Left kidney (tissue), 1 donor: ENCODE measurements at regions not wholly inside any gene's neighbourhood (a gene's known extent, or its start where the extent isn't known, plus 50 kb on each side); places are given as distances from the start of the nearest gene placed in this dataset.
"Not testable (repeated sequence)": the region's sequence is repeated elsewhere in the genome, so short reads cannot be mapped to it uniquely, and the experiment has no call there.

Experiments
- DNase-seq: peaks from one replicate; pipeline ENCODE4 v3.0.0-alpha.2; 2013

DNA sequence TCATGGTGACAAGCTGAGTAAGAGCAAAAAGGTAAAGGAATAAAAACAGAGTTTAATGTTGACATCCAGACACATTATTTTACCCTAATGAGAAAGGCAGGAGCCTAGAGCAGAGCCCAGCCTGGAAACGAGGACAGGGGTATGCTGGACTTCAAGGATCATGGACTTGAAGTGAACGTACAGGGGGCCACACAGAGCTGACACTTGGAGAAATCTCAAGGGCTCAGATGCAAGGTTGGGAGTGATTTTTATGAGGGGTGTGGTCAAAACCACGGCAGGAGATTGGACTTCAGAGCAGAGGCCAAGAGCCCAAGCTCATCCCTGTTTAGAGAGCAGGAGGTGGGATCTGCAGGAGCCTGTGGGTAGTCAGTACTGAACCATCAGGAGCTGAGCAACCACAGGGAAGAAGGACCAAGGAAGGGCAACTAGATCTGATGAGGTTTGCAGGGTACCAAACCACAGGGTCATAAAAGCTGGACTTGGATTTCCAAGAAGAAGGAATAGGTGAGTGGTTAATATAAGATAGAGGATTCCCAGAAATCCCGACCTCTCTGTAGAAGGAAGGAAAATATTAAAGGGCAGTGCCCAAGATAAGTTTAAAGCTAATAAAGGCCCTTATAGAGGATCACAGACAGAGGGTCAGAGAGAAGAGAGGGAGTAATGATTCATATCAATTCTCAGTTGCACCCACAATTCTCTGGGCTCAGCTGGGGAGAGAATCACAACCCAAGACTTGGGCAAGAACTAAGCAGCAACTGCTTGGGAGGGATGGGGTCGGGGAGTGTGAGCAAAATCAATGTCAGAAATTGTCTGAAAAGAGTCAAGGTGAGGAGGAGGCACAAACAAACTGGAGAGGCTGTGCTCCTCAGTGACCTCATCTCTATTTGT lies 331.7 kb downstream of the SOX9 start:
- DNase-seq, result no peak

DNA sequence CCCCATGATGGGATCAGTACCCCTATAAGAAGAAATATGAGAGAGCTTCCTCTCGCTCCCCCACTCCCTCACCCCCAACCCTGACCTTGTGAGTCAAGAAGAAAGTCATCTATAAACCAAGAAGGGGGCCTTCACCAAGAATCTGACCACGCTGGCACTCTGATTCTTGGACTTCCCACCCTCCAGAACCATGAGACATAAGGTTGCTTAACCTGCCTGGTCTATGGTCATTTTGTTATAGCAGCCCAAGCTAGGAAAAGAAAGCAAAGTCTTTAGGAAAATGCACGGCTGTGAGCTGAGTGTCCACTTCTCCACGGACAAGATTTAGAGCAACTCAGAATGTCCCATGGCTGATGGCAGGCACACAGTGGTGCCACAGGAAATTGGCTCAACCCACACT lies 333.5 kb downstream of the SOX9 start:
- DNase-seq, result no peak

DNA sequence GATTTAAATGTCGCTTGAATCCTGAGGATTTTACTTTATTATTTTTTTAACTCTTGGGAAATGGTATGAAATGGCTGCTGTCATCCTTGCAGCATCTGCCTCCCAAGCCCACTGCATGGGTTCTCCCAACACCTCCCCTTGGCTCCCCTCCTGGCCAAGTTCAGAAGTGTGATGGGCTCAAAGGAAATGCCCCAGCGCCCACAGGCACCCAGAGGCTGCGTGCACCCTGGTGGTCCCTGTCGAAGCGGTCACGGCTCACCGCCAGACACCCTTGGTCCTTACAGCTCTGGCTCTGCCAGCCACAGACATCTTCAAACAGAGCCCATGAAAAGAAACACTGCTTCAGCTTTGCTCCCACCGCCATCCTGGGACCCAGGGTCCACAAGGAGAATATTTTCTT lies 334.7 kb downstream of the SOX9 start:
- no peak for DNase-seq

DNA sequence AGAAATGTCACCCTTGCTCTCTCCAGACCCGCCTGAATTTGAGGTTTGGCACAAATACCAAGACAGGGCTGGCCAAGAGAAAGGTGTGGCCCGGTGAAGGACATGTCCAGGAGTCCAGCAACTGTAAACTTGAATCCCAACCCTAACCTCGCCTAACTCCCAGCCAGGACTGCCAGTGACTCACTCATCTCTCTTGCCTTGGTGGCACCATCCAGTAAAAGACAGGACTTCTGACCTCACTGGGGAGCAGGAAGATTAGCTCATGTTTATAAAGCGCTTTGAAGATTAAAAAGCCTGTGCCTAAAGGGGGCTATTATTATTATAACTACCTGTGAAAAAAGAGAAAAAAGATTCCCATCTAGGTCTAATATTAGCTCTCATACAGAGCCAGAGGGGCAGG lies 335.3 kb downstream of the SOX9 start:
- no peak for DNase-seq

DNA sequence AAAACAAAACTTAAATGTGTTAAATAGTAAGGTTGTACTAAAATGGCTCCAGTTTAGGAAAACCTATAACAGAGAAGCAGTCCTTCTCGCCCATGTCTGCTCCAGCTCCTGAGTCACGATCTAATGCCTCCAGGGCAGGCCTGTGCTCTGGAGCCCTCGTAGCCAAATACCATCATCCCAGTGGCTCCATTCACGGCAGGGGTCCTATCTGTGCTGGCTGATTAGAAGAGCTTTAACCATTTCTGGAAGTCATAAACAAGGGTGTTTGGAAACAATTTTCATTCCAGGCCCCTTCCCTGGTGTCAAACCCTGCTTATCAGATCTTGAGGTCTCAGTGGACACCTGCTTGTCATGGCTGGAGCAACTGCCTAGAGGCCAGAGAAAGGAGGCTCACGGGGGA lies 336.9 kb downstream of the SOX9 start:
- no peak for DNase-seq

DNA sequence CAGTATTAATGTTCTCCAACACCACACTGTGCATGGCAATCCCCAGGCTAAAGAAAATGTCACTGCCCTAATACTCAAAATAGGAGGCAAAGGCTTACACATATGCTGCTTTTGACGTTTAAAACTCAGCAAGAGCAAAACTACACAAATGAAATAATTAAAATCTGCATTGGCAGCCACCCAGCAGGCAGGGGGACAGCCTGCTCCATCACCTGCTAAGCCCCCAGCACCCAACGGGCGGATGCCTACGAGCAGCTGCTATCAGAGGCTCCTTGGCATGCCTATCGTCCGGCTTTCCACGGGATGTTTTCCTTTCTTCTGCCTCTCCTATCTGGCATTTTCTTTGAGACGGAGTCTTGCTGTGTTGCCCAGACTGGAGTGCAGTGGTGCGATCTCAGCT lies 337.5 kb downstream of the SOX9 start:
- DNase-seq, result no peak

DNA sequence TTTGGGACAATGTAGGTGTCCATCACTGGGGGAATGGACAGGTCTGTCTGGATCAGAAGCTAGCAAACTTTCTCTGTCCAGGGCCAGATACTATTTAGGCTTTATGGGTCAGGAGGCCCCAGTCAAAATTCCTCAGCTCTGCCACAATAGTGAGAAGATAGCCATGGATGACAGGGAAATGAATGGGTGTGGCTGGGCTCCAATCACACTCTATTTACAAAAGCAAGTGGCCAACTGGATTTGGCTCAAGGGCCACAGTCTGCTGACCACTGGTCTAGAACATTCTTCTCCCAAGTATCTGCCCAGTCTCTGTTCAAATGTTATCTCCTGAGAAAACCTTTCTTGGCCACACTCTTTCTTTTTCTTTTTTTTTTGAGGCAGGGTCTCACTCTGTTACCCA lies 339.9 kb downstream of the SOX9 start:
- DNase-seq, result no peak

DNA sequence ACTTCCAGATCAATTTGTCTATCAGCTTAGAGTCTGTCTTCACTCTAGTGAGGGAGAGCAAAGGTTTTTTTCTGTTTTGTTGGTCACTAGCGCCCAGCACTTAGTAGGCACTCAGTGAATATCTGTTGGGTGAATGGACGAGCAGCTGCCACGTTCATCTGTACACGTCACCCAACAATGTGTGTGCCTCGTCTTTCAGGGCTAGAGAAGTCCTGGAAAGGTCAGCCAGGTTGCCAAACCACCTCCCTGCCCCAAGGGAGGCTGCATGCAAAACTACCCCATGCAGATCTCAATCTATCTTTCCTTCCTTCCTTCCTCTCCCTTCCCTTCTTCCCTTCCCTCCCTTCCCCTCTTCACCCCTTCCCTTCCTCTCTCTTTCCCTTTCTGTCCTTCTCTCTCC lies 340.9 kb downstream of the SOX9 start:
- no peak for DNase-seq

DNA sequence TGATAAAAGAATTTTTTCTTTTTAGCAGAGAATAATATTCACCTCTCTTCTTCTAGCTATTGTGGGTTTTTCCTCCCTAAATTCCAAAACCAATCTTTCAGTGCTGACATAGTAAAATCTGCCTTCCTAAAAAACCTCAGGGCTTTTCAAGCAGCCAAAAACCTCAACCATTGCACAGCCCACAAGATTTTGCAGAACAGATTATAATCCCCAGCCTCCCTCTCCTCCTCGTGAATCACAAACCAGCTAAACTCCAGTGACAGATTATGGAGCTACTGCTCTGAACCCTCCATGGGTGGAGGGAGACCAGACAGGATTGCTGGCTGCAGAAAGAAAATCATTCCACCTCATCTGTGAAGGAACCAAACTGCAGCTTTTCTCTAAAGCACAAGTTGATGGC lies 341.6 kb downstream of the SOX9 start:
- DNase-seq, result no peak

DNA sequence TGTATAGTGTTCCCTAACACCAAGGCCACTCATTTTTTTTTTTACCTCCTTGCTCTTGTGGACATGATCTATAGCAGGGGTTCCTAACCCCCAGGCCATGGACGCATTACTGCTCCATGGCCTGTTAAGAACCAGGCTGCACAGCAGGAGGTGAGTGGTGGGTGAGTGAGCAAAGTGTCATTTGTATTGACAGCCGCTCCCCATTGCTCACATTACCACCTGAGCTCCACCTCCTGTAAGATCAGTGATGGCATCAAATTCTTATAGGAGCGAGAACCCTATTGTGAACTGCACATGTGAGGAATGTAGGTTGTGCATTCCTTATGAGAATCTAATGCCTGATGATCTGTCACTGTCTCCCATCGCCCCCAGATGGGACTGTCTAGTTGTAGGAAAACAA lies 342.0 kb downstream of the SOX9 start:
- DNase-seq, result no peak

DNA sequence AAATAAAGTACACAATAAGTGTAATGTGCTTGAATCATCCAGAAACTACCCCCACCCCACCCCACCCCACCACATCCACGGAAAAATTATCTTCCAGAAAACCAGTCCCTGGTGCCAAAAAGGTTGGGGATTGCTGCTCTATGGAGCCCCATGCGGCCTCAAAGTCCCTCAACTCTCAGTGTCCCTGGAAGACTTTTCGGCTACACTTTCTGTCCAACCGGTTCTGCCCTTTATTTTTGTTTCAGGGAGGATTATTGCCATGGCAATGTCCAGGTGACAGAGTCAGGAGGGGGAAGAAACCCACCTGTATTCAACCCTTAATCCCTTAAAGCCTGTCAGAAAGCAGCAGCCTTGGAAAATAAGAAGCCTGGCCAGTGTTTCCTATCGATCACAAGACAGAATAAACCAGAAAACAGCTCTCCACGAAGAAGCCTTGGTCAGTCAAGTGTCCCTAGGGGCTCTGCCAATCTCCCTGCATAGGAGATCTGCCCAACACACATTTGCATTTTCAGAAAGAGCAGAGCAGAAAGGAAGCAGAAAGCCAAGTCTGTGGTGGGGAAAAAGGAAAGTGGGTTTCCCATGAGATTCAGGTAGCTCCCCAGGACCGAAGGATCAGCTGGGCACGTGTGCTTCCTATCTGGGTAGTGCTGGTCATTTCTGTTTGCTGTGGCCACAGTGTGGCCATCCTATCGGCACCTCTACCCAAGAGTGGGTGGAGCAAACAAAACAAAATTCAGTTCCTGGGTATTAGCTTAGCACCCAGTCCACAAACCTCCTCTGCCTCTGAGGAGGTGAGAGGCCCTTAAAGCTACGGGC lies 342.7 kb downstream of the SOX9 start:
- no peak for DNase-seq

DNA sequence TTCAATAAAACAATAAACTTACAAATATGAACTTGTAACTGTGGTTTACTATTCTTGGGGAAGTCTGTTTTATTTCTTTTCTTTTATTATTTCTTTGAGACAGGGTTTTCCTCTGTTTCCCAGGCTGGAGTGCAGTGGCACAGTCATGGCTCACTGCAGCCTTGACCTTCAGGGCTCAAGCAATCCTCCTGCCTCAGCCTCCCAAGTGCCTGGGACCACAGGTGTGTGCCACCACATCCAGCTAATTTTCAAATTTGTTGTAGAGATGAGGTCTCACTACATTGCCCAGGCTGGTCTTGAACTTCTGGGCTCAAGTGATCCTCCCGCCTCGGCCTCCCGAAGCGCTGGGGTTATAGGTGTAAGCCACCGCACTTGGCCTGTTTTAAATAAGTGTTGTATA lies 343.4 kb downstream of the SOX9 start:
- not testable (repeated sequence) for DNase-seq

DNA sequence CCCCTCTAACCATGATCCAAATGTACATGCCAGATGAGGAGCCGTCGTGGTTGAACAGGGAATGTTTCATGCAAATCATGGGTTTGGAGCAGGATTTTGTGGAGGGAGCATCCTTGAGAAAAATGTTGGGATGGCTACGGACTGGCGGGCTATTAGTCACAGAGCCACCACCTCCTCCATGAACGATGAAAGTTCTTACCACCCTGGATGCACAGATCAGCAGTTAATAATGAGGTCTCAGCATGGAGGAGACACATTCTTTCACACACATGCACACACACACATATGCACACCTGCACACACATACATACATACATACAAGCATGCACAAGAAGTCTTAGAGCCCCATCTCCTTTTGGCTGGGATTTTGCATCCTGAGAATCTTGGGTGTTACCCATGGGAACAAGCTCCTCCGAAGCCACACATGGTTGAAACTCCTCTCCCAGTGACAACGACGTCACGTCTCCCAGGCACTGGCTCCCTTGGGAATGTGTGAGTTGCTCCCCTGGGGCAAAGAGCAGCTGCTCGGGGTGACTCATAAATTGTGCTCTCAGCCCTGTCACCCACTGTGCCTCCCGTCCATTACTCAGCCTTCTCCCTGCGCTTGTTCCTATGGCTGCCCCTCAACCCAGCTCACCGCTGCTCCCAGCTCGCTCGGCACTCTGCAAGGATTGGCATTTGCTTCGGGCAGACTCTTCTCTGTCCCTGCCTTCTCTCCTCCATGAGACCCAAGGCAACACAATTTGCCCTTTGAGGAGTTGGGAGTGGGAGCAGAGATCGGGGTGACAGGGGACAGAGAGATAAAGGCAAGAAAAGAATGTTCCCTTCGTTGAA lies 344.6 kb downstream of the SOX9 start:
- DNase-seq, result no peak

DNA sequence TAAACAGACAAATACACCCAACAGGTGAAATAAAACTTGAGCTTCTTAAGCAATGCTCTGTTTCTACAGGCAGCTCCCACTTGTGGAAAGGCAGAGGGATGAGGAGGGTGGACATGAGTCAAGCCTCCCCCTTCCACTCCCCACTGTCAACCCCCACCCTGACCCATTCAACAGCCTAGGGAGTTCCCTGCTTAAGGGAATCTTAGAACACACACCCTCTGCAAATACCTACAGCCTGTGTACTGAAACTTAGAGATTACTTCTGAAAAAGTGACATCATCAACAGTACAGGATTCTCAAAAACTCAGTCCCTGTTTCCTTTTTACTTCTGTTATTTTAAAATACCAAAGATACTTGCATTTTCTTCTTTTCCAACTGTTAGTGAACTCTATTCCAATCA lies 345.4 kb downstream of the SOX9 start:
- no peak for DNase-seq

DNA sequence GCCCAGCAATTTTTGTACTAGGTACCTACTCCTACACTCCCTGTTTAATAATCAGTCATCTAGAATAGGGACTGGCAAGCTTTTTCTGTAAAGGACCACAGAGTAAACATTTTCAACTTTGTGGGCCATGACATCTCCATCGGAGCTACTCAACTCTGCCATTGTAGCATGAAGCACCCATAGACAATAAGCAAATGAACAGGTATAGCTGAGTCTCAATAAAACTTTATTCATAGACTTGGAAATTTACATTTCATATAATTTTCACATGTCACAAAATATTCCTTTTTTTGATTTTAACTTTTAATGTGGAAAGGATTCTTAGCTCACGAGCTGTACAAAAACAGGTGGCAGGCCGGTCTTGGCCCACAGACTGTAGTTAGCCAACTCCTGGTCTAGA lies 345.8 kb downstream of the SOX9 start:
- no peak for DNase-seq

DNA sequence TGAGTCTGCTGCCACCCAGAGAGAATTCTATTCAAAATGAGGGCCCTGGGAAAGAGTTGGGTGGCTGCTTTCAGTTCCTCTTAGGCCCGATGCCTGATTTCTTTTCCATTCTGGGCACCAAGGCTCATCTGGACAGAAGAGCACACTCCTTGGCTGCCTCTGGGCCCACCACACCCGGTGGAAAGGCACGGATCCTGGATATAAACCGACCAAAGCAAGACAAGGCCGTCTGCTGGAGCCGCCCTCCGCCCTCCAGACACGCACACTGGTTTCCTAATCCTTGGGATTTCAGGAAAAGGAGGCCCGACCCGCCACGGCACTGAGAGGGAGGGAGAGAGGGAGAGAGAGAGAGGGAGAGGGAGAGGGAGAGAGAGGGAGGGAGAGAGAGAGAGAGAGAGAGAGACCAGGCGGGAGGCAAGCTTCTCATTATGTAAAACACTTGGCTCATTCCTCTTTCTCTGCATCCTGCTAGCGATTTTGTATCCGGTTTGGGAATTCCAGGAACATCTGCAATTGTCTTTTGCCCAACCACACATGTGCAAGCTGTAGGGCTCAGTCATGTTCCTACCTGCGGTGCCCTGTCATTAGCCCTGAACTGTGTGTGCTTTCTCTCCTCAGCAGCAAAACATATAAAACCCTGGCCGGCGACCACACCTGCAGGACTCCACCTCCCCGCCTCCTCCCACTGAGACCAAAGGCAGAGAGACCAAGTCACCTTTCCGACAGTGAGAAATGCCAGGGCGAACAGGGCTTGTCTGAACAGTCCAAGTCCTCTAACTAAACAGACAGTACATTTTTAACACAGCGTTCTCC lies 347.2 kb downstream of the SOX9 start:
- no peak for DNase-seq

DNA sequence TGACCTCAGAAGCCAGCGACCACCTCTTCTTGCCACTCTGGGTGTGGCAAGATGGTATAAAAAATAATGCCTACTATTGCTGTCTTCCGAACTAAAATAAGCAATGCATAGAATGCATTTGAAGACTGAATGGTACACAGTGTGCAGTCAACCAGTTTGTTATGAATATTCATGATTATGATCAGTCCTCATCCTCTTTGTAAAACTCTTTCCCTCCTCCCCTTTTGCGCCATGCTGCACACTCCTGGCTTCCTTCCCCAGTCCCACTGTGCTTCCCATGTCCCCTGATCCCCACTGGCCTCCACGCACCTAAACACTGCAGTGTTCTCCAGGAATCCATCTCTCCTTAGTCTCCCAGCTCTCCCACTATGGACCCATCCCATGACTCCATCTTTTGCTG lies 348.0 kb downstream of the SOX9 start:
- DNase-seq, result no peak

DNA sequence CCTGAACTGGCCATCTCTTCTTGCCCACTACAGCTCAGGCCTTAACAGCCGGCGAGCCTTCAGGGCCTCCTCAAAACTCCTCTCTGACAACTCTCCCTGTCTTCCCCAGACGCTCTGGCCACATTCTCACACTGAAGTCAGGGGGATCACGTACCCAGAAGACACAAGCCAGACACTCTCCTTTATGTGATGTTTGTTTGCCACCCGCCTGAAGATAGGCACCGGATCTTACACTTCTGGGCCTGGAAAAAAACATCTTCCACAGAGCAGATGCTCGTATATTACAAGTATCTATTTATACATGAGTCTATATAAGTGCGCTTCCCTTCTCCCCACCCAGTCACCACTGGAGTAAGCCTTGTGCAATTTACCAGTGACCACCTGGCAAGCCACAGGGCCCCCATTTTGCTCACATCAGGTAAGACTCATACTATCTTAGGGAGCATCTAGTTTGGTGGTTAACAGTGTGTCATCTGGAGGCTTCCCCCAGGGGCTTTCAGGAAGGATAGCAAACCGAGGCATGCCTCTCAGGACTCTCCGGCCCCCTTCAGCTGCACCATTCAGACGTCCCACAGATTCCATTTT lies 349.4 kb downstream of the SOX9 start:
- DNase-seq, result no peak

DNA sequence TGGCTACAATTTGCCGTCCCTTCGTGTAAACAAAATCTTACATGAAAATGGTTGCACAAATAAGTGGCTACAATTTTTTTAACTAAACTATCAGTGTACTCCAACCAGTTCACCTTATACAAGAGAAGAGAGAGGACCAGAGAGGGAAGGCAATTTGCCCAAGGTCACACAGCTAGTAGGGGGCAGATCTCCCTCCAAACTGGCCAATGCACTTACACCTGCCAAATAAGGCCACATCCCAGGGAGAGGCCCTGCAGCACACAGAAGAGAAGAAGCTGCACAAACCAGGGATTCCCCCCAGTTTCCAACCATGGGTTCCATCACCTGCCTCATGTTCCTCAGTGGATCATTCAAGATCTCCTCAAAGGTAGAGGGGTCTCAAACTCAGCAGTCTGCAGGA lies 349.9 kb downstream of the SOX9 start:
- DNase-seq, result no peak

DNA sequence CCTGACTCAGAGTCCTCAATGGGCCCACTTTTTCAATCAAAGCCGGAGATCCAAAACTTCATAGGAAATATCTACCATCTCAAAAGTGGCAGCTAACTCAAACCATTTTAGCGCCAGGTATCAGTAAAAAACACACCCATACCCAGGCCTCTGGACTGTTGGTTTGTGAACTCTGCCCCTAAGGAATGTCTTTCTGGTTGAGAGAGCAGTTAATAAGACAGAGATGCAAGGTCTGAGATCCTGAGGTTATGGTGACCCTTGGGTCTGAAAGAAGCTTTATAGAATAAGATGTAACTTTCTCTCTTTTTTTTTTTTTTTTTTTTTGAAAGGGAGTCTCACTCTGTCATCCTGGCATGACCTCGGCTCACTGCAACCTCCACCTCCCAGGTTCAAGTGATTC lies 350.5 kb downstream of the SOX9 start:
- no peak for DNase-seq

DNA sequence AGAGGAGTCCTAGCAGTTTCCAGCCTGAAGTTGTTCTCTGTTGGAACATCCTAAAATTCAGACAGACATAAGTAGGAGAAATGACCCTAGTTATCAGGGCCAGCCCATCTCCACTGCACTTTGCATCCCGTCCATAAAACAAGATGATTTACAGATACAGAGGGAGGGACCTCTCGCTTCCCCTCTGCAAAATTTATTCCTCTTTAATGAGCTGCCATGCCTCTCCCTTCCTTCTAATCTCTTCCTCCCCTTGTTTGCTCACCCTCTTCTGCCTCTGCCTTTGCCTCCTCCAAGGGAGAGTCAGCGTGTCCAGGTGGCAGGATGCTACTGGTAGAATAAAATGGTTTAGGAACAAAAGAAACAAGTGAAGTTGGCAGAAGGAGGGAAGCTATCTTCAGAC lies 351.3 kb downstream of the SOX9 start:
- no peak for DNase-seq
